CD4-positive, alpha-beta T cell treated with Interleukin-15 for 1 hour (primary cell): ENCODE measurements at regions not wholly inside any gene's neighbourhood (a gene's known extent, or its start where the extent isn't known, plus 50 kb on each side); places are given as distances from the start of the nearest gene placed in this dataset.
A peak's percentile ranks its signal among the peaks of the same experiment; 100 is the strongest.
"Not testable (repeated sequence)": the region's sequence is repeated elsewhere in the genome, so short reads cannot be mapped to it uniquely, and the experiment has no call there.

Source experiments
- DNase-seq: peaks from one replicate; pipeline ENCODE4 v3.0.0-alpha.2; 2020

GRCh38 chr14:105912641-105913180 lies 386.3 kb downstream of the TMEM121 start:
- no peak for DNase-seq

GRCh38 chr14:105913221-105913620 lies 386.8 kb downstream of the TMEM121 start:
- peak; percentile 1 for DNase-seq

DNA sequence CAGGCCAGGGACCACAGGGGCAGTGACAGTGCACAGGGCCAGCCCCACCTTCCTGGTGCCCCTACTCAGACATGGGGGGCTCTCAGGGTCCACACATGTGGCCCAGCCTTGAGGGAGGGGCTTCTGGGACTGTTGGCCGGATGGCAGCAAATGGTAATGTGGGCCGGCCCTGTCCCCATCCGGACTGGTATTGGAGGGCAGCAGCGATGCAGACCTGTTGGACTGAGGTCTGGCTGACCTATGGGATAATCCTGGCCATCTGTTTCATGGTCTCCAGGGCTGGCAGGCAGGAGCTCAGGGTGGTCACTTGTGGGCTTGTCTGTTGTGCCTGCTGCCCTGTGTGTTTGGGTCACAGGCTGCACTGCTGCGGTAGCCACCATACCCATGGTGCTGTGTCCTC lies 387.5 kb downstream of the TMEM121 start:
- DNase-seq = peak; percentile 12

GRCh38 chr14:105914281-105914680 lies 387.9 kb downstream of the TMEM121 start:
- DNase-seq = not testable (repeated sequence)

DNA sequence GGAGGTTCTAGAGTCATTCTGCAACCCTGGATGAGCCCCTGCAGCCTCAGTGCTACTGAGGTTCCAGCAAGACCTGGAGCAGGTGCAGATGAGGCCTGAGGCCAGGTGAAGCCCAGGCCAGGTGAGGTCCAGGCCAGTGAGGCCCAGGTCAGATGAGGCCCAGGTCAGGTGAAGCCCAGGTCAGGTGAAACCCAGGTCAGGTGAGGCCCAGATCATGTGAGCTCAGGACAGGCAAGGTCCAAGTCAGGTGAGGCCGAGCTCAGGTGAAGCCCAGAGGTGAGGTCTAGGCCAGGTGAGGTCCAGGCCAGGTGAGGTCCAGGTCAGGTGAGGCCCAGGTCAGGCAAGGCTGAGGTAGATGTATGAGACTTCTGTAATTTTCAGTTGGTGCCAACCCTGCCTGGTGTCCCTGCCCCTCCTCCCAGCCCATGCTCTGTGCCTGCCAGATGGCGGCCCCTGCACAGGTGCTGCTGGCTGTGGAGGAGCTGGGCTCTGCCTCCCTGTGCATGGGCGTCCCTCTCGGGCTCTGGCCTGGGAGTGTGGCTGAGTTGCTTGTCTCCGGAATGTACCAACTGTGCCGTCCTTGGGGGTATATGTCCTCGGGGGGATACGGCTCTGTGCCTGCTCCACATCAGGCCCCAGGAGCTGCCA lies 388.5 kb downstream of the TMEM121 start:
- DNase-seq = no peak

GRCh38 chr14:105915546-105915945 lies 389.2 kb downstream of the TMEM121 start:
- DNase-seq = not testable (repeated sequence)

DNA sequence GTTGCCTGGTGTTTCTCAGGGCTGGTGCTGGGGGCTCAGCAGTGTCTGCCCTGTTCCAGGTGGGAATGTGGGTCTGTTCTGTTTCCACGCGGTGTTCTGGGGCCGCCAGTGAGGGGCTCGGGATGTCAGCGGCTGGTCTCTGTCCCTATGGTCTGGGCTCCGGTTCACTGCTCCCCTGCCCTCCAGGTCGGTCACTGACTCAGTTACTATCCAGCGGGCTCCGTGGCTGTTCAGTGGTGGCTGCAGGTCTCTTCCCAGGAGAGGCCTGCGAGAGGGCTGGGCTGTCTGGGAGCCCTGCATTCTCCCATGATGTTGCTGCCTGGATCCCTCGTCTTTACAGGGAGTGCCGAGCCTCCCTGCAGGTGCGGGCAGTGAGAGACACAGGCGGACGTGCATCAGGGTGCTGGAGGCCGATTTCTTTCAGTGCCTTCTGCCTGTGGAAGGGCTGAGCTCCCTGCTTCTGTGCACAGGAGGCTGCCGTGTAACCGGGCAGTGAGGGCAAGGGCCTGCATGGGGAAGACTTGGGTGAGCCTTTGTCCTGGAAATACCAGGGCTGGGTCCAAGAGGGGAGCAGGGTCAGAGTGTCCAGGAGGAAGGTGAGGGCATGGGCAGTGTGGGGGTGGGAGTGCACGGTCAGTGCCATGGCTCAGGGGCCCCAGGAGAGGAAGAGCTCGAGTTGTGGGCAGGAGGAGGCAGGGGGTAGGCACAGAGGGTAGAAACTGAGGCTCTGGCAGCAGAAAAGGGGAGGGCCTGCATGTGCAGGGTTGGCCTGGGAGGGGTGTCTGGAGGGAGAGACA lies 391.0 kb downstream of the TMEM121 start:
- DNase-seq = not testable (repeated sequence)

DNA sequence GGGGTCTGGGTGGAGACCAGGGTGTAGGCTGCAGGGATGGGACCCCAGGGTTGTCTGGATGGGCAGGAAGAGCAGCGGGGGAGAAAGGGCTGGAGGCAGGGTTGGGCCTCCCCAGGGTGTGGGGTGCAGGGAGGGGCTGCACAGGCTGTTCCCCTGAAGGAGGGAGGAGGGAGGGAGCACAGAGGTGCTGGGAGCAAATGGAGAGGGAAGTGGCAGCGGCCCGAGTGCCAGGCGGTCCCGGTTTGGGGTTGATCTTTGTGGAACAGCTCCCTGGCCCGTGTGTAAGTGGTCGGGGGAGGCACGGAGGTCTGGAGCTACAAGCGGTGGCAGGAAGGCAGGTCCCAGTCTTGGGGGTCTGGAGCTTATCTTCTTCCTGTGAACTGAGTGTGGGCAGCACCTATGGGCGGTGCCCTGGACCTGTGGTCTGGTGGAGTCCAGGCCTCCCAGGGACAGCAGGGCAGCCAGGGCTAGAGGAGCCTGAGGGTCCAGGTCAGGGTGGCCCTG lies 391.6 kb downstream of the TMEM121 start:
- DNase-seq = no peak

DNA sequence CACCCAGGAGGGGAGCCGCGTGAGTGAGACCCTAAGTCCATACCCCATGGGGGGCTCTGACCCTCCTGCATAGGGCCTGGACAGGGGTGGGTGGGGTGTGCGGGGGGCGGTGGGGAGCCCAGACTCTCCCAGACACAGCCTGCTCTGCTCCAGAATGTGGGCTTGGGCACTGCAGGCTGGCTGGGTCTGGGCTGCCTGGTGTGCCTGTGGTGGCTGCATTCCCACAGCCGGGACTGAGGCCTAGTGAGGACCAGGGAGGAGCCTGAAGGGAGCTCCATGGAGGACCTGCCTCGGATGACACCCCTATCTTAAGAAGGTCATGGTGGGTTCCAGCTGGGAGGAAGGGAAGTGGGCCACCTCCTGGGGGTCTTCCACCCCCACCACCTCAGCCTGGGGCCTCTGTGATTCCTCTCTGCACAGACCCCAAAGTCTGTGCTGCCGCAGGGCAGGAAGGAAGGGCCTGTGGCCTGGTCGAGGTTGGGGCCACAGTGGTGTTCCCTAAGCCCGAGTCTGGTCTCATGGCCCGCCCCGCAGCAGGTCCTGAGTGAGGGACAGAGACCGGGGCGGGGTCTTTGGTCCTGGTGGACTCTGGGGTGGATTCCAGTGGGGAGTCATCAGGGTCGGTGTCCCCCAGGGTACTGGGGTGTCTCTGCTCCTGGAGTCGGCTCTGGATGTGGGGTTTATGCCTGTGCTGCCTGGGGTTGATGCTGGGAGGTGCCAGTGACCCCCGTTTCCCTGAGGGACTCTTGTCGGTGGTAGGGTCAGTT lies 392.3 kb downstream of the TMEM121 start:
- DNase-seq = no peak

DNA sequence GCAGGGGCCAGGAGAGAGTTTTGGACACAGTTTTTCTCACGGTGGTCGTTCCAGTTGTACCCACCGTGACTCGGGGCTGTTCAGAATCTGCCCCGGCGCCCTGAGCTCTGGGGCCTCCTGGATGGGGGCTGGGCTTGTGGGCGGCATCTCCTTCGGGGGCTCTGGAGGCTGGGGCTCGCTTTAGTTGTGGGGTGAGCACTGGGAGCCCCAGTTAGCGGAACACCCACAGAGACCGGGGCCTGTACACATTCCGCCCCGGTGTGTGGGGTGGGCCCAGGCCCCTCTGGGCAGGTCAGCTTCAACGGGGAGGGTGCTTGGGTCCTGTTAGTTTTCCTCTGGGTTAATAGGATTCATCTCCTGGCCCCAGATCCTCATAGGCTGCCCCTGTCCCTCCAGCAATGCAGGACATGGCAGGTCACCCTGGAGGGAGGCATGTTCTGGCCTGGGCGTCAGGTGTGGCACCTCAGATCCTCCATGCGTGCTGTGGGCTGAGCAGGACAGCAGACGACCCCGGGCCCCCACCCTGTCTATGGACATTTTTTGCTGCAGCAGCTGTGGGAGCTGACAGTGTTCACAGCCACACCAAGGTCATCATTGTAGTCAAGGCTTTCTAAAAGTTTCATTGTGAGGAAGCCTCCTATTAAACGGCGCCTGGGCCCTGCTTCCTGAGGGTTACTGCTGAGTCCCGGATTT lies 393.2 kb downstream of the TMEM121 start:
- no peak for DNase-seq

- DNase-seq = not testable (repeated sequence)
Measured at GRCh38 chr14:105920151-105920700, 393.8 kb downstream of the TMEM121 start.

DNA sequence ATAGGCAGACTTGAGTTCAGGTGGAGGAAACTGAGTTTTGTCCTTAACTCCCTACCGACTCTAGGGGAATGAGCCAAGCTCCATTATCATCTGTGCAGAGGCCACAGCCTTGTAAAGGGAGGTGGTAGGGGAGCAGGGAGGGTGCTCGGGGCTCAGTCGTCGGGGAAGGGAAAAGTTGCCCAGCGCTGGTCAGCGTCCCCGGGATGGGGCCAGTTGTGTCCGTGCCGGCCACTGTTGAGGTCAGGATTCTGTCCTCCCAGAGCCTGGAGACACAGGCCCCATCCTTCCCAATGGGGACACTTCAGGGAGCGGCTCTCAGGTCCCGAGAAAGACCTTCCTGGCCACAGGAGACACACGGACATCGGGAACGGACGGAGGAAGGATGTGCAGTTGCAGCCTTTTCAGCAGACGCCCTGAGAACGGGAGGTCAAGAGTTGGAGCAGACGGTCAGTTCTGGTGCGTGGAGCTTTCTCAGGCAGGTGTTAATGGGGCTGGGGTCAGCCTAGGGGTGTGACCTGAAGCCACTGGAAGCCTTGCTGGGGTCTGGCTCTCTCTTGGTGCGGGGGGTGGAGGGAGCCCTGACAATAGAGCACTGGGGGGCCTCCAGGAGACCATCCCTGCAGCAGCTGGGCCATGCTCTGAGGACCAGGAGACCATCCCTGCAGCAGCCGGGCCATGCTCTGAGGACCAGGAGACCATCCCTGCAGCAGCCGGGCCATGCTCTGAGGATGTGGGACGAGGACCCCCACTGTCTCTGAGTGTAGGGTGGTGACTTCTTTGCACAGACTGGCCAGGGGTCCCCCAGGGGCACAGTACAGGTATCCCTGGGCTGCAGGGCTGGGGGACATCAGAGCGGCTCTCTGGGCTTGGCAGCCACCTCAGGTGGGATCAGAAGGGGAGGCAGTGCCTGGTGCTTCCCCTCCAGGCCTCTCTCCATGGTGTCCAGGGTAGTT lies 394.7 kb downstream of the TMEM121 start:
- DNase-seq = not testable (repeated sequence)

DNA sequence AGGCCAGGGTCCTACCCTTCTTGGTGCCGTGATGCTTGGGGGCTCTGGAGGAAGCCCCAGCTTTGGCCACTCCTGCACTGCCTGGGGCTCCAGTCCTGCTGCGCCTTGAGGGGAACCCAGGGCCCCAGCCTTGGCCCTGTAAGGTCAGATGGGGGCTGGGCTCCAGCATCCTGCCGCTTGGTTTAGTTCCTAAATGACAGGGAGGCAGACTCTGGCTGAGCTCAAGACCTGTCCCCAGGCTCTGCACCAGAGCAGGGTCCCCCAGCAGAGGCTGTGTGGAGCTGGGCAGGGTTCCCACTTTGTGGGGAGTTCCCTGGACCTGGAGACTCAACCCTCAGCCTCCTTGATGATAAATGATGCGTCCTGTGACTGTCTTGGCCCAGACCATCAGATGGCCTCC lies 395.4 kb downstream of the TMEM121 start:
- DNase-seq = not testable (repeated sequence)

- DNase-seq = not testable (repeated sequence)
Measured at GRCh38 chr14:105923520-105924191, 397.3 kb downstream of the TMEM121 start.

DNA sequence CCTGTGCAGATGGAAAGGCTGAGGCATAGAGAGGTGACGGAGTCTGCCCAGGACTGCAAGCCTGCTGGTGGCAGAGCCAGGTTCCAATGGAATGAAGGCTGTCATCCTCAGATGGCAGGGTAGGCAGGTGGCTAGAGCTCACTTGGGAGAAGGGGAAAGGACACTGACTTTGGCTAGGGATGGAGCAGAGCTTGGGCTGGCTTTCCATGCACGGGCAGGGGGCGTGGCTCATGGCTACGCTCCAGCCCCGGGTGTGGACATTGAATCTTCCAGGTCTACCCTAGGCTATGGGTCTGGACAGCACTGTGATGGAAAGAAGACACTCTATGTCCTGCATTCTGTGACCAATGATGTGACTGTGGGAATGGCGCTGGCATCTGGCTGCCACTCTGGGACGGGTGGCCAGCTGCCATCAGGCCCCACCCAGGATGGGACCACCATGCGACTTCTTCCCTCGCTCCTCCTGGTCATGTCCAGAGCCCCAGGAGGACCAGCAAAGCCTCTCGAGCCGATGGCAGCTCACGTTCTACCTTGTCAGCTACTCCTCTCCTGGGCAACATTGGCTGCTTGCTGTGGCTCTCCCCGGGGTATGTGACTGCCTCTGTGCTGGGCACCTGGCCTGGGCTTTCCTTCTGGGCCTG lies 398.7 kb downstream of the TMEM121 start:
- no peak for DNase-seq

DNA sequence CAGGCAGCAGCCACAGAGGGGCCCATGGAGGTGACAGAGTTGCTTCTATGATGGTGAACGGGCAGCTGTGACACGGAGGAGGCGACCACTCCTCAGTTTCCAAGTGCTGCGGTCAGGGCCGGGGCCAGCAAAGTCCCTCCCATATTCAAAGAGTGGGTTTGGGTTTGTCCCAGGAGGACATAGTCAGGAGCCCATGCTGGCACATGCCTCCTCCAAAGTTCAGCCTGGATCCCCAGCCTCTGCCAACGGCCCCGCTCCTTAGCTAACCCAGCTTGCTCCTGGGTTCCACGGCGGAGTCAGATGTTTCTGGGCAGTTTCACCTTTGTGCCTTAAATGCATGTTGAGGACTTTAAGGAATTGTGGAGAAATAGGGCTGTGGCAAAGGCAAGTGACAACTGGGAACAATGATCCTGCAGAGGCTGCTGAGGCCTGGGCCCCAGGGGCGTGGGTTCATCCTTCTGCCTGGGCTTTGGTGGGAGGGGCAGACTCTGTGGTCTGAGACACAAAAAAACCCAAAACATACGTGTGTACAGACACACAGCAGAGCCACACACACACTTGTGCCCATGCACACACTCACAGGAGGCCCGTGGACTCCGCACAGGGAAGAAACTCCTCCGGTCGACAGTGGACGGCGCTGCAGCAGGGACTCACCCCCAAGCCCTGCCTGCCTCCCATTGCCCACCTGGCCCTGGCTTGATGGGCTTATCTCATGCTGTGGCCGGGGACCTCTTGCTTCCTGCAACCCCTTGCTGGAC lies 399.4 kb downstream of the TMEM121 start:
- DNase-seq = no peak

DNA sequence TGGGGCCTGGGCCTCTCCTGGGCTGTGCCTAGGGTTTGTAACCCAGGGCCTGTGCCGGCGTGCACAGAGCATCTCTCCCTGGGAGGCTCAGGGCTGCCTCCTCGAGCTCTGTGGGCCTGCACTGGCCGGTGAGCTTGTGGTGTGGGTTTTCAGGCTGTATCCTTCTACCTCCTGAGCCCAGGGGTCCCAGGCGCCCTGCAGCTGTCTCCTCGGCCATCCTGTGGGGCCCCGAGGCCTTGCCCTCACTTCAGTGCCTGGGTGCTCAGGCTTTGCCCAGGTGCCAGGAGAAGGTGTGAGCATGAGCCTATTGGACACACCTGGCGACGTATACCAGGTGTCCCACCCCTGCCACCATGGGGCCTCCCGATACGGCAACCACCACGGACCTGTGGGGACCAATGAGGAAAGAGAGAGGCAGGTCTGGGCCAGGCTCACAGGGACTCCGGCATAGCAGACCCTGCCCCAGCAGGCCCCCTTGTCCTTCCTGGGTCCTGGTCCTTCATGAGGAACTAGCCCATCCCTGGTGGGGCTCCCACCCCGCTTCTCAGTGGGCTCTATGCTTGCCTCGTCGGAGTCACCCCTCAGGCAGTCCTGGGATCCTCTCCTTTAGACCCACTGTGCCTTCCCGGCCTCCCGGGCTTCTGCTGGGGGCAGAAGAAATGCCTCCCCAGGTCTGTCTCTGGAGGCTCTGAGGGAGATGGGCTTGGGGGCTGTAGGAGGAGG lies 400.2 kb downstream of the TMEM121 start:
- DNase-seq = no peak
